GM19035 (cell line): ENCODE measurements at regions not wholly inside any gene's neighbourhood (a gene's known extent, or its start where the extent isn't known, plus 50 kb on each side); places are given as distances from the start of the nearest gene placed in this dataset.

Experiments
- ATAC-seq: cut with Tn5 transposase; IDR thresholded peaks from one replicate; pipeline ENCODE4 v1.9.1; 2021; ENCODE audit not compliant: unreplicated experiment

DNA sequence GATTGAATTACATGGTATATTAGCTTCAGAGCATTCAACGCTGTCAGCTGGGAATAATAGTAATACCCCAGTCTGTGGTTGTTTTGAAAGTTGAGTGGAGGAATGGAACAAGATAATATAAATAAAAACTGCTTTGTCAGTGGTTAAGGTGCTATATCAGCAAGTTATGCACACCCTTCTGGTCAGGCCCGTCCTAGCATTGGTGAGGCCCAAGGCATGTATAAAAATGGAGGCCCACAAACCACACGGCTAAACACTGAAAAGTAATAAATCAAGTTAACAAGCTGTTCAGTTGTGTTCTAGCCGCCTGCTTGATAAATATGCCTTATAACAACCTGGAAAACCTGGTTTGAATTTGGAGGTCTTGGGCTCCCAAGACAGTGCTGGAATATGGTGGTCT lies 77.4 kb downstream of the PSMG1 start:
- ATAC-seq: no peak

DNA sequence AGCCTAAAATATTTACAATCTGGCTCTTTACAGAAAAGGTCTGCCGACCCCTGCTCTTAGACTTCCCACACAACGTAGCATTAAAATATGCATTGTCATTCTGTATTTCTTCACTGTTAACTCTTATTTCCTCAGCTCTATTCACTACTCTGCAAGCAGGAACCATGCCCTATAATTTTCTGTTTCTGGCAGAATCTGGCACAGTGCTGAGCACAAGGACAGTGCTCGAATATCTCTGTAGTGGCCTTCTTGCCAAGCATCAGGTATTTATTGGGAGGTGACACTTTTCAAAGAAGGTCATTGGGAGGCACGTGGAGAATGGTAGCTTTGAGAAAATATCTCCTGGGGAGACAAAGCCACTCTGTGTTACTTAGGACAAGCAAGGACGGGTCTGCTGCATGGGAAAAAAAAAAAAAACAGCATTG lies 77.9 kb downstream of the PSMG1 start:
- no peak for ATAC-seq

DNA sequence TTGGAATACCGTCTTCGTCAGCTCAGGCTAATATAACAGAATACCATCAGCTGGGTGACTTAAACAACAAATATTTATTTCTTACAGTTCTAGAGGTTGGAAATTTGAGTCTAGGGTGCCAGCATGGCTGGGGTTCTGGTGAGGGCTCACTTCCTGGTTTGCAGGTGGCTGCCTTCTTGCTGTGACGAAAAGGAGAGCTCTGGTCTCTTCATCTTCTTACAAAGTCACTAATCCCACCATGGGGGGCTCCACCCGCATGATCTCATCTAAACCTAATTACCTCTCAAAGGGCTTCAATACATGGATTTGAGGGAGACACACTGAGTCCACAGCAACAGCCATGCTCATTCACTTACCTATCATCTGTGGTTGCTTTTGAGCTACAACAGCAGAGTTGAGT lies 78.3 kb downstream of the PSMG1 start:
- no peak for ATAC-seq

DNA sequence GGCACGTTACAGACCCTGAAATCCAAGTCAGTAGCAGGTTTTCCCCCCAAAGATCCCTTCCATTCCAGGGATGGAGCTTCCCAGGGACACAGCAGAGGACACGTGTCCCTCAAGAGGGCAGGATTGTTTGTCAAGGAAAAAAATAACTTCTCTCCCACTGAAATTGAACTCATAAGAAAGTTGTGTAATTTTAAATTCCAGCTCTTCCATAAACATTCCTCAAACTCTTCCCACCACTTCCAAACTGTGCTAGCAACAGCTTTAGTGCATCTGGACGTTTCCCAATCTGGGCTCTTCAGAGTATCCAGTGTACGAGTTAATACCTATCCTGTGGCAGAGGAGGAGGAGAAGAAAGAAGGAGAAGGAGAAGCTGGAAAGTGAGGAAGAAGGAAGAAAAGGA lies 79.6 kb downstream of the PSMG1 start:
- no peak for ATAC-seq

DNA sequence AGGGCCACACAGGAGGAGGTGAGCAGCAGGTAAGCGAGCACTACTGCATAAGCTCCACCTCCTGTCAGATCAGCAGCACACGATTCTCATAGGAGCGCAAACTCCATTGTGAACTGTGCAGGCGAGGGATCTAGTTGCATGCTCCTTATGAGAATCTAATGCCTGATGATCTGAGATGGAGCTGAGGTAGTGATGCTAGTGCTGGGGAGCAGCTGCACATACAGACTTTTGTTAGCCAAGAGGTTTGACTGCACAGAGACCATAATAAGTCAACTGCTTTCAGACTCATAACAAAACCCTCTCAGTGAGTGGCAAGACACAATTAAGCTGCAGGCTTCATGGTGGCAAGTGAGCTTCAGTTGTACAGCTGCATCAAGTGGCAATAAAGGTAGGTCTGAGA lies 83.4 kb downstream of the PSMG1 start:
- ATAC-seq: no peak

DNA sequence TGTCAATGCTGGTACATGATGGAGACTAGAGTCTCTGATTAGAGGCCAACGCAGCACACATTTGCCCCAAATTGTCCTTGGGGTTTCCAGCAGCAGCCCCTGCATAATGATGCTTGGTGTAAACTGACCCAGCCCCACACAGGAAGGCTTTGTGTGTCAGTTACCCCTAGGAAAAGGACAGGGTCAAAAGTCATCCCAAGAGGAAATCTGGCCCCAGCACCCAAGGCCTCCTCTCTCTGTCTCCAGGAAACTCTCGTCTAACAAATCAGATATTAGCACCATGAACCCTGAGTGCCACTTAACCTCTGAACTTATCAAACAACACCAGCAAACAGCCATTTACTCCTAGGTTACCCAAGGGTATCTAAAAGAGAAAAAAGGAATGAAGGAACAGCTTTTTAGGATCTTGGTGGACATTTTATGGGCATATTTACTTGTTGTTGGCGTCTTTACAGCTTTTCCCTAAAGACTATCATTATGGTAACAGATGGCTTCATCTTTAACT lies 84.5 kb downstream of the PSMG1 start:
- ATAC-seq: no peak

DNA sequence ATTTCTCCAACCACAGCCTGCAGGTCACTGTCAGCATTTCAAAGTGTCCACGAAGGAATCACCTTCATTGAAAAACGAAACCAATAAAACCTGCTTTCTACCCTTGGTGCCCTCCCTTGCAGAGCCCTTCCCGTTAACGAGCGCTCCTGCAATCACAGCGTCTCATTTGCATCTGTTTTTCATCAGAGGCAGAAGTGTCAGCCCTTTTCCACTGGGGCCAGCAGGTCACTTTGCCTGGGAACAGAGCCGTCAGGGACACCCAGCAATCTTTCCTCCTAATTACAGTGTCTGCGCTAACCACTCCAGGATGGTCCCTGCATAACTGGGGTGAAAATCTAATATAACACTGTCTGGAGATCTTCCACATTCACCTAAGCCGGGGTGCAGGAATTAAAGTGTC lies 85.3 kb downstream of the PSMG1 start:
- ATAC-seq: no peak

DNA sequence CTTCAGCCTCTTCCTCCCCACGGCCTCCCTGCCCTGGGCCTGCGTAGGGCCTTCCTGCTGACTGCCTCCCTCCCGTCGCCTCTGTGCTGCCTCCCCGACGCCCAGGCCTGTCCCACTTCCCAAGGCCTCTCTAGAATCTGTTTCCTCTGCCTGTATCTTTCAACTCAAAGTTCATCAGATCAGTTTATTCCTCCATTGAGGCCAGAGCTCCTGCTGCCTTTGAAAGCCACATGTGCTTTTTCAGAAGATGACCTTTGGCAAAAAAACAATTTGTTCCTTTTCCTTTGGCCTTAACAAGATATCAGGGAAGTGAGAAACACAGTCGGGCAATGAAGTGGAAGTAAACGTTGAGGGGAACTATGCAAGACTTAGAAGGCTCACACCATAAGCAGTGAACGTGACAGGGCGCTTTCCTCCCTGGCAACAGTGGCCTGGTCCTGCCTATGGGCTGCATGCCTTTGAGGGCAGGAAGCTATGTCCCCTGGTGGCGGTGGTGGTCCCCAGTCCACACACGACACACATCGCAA lies 85.9 kb downstream of the PSMG1 start:
- ATAC-seq: no peak

DNA sequence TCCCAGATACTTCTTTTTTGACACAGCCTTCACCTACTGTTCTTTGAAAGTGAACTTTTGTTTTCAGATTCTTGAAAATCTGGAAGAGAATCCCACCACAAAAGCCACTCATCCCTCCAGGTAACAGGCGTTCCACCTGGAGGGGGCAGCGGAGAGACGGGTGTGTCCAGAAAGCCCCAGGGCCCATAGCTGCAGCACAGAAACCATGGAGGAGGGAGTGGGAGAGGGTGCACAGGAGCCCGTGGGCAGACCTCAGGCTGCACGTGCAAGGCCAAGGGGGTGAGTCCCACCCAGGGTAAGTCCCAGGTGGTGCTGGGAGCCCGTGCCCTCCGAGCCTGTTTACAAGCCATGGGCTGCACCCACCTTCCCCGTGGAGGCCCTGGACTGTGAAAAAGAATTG lies 86.5 kb downstream of the PSMG1 start:
- ATAC-seq: no peak

DNA sequence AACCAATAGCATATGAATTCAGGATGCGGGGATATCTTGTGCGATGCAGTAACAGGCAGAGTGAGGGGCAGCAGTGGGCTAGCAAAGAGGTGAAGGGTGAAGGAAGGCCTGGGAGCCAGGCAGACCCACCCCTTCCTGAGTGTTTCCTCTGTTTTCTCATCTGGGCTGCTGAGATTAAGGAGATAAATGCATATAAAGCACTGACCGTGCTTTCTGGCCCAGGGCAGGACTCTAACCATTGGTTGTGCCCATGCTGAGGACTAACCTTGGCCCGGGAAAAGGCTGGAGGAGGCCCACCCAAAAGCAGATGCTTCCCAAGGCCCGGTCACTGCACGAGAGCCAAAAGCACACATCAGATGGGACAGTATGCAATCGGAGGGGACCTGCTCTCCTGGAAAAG lies 87.6 kb downstream of the PSMG1 start:
- no peak for ATAC-seq

DNA sequence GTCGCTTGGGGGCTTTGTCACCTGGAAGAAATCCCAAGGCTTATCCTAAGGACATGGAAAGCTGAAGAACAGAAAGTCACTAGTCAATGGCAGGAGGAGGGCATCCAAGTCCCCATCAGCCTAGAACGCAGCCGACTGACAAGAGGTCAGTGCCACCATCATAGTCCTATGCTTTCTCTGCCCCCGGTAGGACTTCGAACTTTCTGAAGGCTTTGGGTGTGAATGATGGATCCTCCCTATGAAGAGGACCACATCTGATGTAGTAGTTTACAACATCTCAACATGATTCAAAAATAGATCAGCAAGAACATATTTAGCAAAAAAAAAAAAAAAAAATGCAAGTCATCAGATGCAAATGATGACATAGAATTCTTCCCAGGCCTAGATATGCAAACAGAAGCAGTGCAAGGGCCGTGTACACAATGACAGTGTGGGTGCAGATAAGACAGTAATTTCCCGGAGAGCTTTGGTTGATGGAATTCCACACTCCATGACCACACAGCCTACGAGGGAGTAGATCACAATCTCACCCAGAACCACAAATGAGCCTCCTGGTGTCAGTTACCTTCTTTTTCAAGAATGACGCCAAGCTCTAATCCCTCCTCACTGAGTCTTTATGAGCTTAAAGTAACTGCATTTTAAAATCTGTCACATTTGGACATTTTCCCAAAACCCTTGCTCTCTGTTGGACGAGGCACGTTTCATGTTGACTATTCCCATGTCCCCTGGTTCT lies 88.2 kb downstream of the PSMG1 start:
- ATAC-seq: no peak

DNA sequence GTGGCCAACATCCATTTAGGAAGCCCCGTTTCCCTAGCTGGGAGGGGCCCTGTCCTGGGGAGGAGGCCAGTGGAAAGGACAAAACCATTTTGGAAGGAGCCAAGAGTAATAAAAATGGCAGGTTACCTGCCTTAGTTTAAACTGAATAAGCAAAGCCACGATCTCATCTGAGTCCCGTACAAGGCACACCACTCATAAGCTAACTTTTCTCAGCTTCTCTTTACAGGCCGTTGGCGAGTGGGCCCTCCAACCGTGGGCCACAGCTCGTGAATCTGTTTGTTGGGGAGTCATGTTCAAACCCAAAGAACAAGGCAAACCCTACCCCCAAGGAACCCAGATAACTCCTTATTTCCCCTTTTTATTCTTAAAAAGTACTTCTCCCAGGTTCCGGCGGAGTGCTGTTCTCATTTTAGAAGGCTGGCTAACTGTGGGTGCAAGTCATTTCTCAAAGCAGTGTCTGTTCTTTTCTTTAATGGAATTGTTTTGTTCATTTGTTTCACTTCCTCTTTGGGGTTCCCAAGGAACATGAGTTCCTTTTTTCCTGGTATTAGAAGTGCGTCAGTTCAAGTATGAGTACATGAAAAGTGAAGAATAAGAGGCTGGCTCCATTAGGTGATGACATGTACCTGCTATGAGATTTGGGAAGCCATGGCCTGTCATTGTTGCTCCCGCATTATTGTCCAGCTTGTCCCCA lies 89.0 kb downstream of the PSMG1 start:
- no peak for ATAC-seq

DNA sequence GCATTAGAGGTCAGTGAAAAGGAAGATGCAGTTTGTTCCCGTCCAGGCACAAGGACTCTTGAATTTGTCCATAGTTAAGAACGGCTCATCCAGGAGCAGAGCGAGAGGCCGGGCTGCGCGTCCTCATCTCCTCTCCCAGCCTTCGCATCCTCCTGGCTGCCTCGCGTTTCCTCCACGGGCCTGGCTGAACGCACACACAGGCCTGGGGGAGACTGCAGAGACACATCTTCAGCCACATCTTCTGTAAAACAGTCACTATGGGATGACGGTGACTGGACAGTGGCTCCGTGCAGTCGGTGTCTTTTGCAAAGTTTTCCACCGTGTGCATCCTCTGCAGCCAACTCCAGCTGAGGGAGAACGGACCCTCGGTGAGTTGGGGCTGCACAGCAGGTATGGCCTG lies 89.7 kb downstream of the PSMG1 start:
- no peak for ATAC-seq

DNA sequence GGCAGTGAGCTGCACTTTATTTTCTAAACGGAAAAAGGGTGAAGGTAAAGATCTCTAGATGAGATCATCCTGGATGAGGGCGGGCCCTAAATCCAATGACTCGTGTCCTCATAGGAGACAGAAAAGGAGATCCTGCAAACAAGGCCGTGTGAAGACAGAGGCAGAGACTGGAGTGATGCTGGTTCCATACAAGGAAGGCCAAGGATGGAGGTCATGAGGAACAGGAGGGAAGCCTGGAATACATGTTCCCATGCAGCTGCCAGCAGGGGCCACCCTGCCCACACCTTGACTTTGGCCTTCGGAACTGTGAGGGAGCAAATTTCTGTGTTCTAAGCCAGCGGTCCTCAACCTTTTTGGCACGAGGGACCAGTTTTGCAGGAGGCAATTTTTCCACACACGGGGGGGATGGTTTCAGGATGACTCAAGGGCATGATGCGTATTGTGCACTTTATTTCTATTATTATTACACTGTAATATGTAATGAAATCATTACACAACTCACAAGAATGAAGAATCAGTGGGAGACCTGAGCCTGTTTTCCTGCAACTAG lies 94.3 kb downstream of the PSMG1 start:
- no peak for ATAC-seq

DNA sequence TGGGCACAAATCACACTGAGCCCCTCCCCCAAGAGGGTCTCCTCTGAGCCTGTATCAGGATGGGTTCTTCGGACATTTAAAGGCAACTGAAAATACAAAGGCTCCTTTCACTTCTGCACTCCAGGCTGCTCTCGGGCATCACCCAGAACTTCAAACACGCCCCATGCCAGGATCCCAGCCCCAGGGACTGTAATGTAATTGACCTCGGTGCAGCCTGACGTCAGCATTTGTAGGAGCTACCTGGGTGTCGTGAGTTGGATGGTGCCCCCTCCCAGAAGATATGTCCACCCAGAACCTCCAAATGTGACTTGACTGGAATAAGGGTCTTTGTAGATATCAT lies 95.2 kb downstream of the PSMG1 start:
- no peak for ATAC-seq

DNA sequence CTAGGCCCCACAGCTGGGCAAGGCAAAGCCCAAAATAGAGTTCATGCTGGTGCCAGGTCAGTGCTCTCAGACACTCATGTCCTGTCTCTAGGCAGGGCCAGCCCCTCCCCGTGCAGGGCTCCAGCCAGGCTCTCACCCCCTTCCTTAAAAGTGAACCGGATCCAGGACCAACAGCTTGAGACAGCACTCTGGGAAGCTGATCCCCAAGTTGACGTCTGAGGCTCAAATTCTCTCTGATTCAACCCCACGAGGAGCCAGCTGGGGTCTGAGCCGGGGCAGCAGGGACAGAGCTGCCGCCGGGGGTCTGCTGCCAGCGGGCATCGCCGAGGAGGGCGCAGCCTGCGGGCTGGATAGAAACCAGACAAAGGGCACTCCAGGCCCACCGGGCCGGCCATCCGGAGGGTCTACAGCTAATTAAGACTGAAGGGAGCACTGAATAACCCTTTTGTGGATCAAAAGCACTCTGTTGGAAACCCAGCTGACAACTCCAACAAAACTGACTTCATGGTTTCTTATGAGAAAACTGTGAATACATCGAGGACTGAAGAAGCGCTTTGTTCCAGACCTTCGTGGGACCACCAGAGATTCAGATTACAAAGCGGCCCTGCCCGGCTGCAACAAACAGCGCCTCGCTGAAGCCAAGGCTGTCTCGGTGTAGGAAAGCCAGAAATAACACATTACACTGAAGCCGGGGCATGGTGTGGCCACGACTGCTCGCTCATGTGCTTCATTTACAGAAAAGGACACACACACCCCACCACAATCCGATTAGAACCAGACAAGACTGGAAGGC lies 95.8 kb downstream of the PSMG1 start:
- ATAC-seq: no peak

DNA sequence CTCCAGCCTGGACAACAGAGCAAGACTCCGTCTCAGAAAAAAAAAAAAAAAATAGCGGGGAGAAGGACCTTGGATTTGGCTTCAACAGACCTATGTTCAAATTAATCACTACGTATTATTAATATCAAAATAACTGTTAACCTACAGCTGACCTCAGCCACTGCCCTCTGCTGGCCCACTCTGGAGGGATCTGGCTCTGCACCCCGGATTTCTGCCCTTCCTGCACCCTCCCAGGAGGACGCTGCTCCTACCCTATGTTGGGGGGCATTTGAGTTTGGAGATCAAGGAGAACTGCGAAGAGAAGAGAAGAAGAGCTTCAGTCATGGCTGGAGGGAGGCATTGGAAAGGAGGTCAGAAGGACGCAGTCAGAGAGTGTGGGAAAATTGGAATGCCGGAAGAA lies 96.7 kb downstream of the PSMG1 start:
- no peak for ATAC-seq

DNA sequence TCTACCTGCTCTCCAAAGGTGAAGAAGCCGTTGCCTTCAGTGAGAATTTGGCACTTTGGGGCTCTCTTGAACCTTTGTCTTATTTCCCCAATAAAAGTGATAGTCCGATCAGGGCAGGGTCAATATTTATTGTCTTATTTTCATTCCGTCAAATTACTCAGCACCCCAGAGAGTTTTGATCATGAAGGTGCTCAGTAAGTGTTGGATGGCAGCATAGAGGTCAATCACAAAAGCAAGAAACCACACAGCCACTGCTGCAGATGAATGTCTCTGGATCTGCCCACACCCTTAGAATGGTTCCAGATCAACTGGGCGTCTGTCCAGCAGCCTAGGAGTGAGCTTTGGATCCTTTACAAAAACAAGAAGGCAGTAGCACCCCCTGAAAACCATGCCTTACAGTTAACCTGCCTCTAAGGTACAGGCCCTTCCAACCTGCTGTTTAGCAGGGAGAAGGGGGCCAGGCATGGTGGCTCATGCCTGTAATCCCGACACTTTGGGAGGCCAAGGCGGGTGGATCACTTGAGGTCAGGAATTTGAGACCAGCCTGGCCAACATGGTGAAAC lies 97.3 kb downstream of the PSMG1 start:
- no peak for ATAC-seq

DNA sequence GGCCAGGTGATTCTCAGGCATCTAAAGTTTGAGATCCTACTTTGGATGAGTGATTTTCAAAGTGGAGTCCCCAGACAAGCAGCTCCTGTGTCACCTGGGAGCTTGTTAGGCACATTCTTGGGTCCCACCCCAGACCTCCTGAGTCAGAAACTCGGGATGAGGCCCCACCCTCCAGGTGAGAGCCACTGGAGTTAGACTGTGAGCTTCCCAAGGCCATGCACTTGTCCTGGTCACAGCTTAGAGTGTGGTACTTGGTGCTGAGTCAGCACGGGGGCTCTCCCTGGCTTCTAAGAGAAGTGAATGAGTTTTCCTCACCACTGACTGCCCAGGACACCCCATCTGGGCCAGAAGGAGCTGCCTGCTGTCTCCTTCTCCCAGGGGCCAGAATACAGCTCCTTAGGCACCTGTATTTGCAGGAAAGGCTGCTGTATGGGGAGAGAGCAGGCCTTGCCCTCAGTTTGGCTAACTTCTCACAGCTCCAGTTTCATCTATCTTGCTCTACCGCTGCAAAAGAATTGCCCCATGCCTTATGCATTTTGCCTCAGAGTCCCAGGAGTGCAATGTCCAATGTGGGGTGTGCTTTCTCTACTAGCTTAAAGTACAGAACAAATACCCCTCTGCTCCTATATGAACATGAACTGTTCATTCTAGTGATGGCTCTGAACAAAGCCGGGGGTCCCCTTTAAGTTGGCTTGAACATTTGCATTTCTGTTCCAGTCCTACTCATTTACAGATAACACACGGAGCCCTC lies 98.1 kb downstream of the PSMG1 start:
- no peak for ATAC-seq

DNA sequence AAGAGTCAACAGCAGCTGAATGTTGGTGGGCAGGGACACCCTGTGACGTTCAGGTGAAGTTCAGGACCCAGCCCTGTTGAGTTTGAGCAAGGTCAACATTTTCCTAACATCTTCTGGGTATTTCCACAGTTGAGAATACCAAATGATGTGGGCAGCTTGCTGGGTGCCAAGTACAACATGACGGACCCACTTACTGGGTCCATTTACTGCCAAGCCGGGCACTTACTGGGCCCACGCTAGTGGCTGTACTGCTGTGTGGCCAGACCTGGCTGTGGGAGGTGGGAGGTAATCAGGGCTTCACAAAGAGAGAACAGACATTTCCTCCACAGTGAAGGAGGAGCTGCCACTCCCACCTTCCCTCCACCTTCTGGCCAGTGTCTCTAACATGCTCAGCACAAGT lies 99.2 kb downstream of the PSMG1 start:
- no peak for ATAC-seq
